ENCODE measurements at regions not wholly inside any gene's neighbourhood (a gene's known extent, or its start where the extent isn't known, plus 50 kb on each side); places are given as distances from the start of the nearest gene placed in this dataset.
"Not testable (repeated sequence)": the region's sequence is repeated elsewhere in the genome, so short reads cannot be mapped to it uniquely, and the experiment has no call there.

DNA sequence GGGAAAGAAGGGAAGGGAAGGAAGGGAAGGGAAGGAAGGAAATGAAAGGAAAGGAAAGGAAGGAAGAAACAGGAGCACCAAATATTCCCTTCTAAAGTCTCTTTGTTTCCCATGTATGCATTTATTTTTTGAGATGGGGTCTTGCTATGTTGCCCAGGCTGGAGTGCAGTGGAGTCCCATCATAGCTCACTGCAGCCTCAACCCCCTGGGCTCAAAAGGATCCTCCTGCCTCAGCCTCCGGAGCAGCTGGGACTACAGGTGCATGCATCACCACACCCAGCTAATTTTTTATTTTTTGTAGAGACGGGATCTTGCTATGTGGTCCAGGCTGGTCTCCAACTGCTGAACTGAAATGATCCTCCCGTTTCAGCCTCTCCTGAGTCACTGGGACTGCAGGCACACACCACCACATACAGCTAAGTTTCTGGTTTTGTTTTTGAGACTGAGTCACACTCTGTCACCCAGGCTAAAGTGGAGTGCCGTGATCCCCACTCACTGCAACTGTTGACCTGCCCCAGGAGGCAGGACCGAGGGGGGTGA is 102.8 kb downstream of the CRLF2 start:
- TF ChIP-seq, protein P1, sequence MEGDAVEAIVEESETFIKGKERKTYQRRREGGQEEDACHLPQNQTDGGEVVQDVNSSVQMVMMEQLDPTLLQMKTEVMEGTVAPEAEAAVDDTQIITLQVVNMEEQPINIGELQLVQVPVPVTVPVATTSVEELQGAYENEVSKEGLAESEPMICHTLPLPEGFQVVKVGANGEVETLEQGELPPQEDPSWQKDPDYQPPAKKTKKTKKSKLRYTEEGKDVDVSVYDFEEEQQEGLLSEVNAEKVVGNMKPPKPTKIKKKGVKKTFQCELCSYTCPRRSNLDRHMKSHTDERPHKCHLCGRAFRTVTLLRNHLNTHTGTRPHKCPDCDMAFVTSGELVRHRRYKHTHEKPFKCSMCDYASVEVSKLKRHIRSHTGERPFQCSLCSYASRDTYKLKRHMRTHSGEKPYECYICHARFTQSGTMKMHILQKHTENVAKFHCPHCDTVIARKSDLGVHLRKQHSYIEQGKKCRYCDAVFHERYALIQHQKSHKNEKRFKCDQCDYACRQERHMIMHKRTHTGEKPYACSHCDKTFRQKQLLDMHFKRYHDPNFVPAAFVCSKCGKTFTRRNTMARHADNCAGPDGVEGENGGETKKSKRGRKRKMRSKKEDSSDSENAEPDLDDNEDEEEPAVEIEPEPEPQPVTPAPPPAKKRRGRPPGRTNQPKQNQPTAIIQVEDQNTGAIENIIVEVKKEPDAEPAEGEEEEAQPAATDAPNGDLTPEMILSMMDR (conservative IDR thresholded peaks at IDR 0.05; ENCODE audit: low read length), result no peak
- DNase-seq (ENCODE audit: low read depth), result no peak
- no peak overlapping the region for H3K4me3 ChIP-seq (ENCODE audit: low read length)

DNA sequence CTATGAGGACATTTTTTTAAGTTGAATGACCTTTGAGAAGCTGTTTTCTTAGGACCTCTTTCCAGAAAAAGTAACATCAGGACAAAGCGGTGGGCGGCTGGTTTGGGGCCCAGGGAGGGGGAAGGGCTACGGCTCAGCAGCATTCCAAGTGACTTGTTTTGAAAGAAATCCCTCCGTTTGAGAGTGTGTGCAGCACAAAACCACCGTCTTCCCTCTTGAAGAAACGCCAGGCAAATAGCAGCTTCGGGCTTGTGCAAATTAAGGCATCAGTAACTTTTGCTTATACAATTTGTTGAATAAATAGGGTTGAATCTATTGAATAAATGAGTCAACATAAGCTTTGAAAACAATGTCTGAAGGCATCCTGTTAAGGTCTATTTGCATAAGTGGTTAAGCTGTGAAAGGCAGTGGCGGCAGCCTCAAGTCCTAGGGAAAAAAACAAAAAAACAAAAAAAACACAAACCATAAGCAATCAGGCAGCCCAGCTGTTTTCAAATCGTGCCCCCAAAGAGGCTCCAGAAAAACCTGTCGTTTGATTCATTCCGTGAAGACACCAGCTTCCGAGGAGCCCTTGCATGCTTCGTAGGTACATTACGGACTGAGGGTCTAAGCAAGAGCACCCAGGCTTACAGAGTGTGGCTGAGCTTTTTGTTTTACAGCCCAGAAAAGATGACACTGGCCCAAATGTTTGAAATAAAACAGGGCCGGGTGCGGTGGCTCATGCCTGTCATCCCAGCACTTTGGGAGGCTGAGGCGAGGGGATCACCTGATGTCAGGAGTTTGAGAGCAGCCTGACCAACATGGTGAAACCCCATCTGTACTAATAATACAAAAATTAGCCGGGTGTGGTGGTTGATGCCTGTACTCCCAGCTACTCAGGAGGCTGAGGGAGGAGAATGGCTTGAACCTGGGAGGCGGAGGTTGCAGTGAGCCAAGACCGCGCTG is 103.7 kb downstream of the CRLF2 start:
- H3K4me3 ChIP-seq (ENCODE audit: low read length), result no peak overlapping the region
- TF ChIP-seq, protein P1 (conservative IDR thresholded peaks at IDR 0.05; ENCODE audit: low read length), result no peak
- DNase-seq (ENCODE audit: low read depth), result no peak

DNA sequence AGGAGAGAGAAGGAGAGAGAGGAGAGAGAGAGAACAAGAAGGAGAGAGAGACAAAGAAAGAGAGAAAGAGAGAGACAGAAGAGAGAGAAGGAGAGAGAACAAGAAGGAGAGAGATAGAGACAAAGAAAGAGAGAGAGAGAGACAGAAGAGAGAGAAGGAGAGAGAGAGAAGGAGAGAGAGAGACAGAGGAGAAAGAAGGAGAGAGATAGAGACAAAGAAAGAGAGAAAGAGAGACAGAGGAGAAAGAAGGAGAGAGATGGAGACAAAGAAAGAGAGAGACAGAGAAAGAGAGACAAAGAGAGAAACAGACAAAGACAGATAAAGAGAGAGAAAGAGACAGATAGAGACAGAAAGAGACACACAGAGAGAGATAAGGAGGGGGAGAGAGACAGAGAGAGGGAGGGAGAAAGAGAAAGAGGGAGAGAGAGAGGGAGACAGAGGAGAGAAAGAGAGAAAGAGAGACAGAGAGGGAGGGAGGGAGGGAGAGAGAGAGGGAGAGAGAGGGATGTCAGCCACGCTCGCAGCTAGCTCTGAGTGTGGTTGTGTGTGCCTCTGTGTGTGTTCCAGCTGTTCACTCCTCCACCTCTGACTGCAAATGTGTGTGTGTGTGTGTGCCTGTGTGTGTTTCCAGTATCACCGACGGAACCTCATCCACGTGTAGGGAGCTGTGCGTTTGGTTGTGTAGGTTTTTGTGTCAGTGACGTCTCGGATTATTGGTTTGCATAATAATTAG is 105.8 kb downstream of the CRLF2 start:
- TF ChIP-seq, protein P1 (conservative IDR thresholded peaks at IDR 0.05; ENCODE audit: low read length), result no peak
- DNase-seq (ENCODE audit: low read depth), result no peak
- H3K4me3 ChIP-seq (ENCODE audit: low read length), result no peak overlapping the region

DNA sequence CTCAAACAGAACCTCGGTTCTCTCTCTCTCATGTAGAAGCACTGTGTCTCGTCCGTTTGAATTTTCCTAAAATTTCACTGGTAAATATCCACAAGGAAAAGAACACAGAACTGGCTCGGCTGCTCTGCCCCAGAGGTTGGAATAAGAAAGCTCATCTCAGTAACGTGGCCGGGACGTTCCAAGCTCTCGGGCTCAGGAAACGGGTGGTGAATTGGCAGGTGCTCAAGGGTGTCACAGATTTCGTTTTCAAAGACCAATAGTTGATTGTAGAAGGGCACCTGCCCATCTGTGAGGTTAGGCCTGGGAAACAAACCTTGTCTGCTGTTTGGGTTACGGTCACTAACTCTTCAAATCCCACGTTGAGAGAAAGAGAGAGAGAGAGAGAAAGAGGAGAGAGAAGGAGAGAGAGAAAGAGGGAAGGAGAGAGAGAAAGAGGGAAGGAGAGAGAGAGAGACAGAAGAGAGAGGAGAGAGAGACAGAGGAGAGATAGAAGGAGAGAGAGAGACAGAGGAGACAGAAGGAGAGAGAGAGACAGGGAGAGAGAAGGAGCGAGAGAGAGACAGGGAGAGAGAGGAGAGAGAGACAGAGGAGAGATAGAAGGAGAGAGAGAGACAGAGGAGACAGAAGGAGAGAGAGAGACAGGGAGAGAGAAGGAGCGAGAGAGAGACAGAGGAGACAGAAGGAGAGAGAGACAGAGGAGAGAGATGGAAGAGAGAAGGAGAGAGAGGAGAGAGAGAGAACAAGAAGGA is 106.6 kb downstream of the CRLF2 start:
- DNase-seq (ENCODE audit: low read depth), result no peak
- TF ChIP-seq, protein P1 (conservative IDR thresholded peaks at IDR 0.05; ENCODE audit: low read length), result no peak
- H3K4me3 ChIP-seq (ENCODE audit: low read length), result no peak overlapping the region

DNA sequence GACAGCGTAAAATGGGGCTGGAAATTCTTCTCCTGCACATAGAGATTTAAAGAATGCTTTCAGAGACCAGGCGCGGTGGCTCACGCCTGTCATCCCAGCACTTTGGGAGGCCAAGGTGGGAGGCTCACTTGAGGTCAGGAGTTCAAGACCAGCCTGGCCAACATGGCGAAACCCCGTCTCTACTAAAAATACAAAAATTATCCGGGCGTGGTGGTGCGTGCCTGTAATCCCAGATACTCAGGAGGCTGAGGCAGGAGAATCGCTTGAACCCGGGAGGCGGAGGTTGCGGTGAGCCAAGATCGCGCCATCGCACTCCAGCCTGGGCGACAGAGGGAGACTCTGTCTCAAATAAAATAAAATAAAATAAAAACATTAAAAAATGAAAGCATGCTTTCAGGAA is 107.4 kb downstream of the CRLF2 start:
- H3K4me3 ChIP-seq (ENCODE audit: low read length); DNase-seq (ENCODE audit: low read depth): not testable (repeated sequence)

DNA sequence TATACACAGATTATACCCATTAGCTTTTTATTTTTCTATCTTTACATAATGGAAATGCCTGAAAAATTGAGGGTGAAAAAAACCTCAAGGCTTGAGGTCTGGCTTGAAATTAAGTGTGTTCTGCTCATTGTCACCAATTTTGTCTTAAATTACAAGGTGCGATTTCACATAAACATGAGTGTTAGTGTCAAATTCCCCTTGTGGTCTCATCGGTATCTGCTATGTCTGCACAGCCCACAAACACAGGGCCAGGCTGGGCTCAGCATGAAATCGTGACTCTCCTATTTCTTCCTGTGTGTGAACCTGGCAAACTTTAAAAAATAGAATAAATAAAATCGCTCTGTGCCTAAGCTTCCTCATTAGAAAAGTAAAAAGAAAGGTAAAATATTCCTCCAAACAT is 109.1 kb downstream of the CRLF2 start:
- H3K4me3 ChIP-seq (ENCODE audit: low read length), result no peak overlapping the region
- DNase-seq (ENCODE audit: low read depth), result no peak
- TF ChIP-seq, protein P1 (conservative IDR thresholded peaks at IDR 0.05; ENCODE audit: low read length), result no peak

DNA sequence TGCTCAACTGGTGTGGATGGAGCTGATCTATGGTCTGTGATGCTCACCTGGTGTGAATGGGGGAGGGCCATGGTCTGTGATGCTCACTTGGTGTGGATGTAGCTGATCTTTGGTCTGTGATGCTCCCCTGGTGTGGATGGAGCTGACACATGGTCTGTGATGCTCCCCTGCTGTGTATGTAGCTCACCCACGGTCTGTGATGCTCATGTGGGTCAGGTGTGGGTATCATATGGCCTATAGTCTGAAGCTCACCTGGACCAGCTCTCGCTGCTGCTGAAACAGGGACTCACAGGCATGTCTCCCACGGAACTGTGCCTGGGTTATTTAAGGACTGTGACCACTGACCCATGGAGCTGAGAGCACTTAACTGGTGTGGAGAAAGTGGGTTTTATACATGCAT is 109.7 kb downstream of the CRLF2 start:
- no peak overlapping the region for H3K4me3 ChIP-seq (ENCODE audit: low read length)
- no peak for DNase-seq (ENCODE audit: low read depth)
- TF ChIP-seq, protein P1 (conservative IDR thresholded peaks at IDR 0.05; ENCODE audit: low read length), result no peak

DNA sequence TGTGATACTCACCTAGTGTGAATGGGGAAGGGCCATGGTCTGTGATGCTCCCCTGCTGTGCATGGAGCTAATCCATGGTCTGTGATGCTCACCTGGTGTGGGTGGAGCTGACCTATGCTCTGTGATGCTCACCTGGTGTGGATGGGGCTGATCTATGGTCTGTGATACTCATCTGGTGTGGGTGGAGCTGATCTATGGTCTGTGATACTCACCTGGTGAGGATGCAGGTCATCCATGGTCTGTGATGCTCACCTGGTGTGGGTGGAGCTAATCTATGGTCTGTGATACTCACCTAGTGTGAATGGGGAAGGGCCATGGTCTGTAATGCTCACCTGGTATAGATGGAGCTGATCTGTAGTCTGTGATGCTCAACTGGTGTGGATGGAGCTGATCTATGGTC is 110.2 kb downstream of the CRLF2 start:
- not testable (repeated sequence) for DNase-seq (ENCODE audit: low read depth); H3K4me3 ChIP-seq (ENCODE audit: low read length)
